ENCODE measurements at regions not wholly inside any gene's neighbourhood (a gene's known extent, or its start where the extent isn't known, plus 50 kb on each side); places are given as distances from the start of the nearest gene placed in this dataset.

DNA sequence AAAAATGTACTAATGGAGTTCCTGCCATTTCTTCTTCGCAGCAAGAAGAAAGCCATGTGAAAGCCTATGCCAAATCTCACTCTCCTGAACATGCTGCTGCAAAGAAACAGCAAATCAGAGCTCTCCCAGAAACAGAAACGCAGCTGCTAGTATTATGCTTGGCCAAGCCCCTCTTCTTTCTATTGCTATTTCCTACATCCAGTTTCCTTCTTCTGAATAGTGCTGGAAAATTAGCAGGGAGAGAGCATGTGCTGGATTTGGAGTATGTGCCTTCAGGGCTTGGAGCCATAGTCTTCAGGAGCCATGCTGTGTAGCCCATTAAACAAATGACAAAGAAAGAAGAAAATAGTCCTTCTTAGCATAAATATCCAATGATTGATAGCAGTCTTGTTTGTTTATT, 852.0 kb upstream of the PHF14 start:
- Histone ChIP-seq H3K27me3 (ENCODE audit: insufficient read depth, low read length) (no peaks in the 10 kb centered on the region), H3K9me3 (ENCODE audit: low read length) (no peaks in the 10 kb centered on the region), H3F3A (ENCODE audit: insufficient read depth, low read length) (no peaks in the 10 kb centered on the region), H3K9me2 (ENCODE audit: low read depth, low read length) (no peaks in the 10 kb centered on the region), H3K79me2 (ENCODE audit: insufficient read depth, low read length) (no peaks in the 10 kb centered on the region), H3K4me1 (ENCODE audit: insufficient read depth, low read length, severe bottlenecking) (peaks cover 57% of the 10 kb centered on the region), H3K36me3 (ENCODE audit: insufficient read depth, low read length) (no peaks in the 10 kb centered on the region), H3K4me2 (ENCODE audit: low read length) (peak overlapping the region; percentile 66), H3K4me3 (ENCODE audit: low read depth, low read length, poor library complexity, severe bottlenecking) (peak overlapping the region; percentile 47), H3K27ac (ENCODE audit: low read depth, low read length, poor library complexity, severe bottlenecking) (peak overlapping the region; percentile 76), H4K20me1 (ENCODE audit: insufficient read depth, low read length) (no peaks in the 10 kb centered on the region), H3K9ac (ENCODE audit: low read length) (no peak overlapping the region; the same call in 1 of the 2 replicates), H2AFZ (ENCODE audit: low read length) (no peak overlapping the region)
- no peak for TF ChIP-seq EZH2 (IDR thresholded peaks at IDR 0.05; ENCODE audit: borderline replicate concordance, low read length)
- TF ChIP-seq CTCF (IDR thresholded peaks at IDR 0.05; ENCODE audit: low read length): no peak

GRCh38 chr7:10122551-10123100, 851.0 kb upstream of the PHF14 start:
- Histone ChIP-seq H3K9me3 (ENCODE audit: low read length) (no peaks in the 10 kb centered on the region), H3K4me3 (ENCODE audit: low read depth, low read length, poor library complexity, severe bottlenecking) (peak overlapping the region; percentile 47), H4K20me1 (ENCODE audit: insufficient read depth, low read length) (no peaks in the 10 kb centered on the region), H3K4me1 (ENCODE audit: insufficient read depth, low read length, severe bottlenecking) (peaks cover 66% of the 10 kb centered on the region), H3K9me2 (ENCODE audit: low read depth, low read length) (no peaks in the 10 kb centered on the region), H3K9ac (ENCODE audit: low read length) (peak overlapping the region; percentile 50), H3K79me2 (ENCODE audit: insufficient read depth, low read length) (no peaks in the 10 kb centered on the region), H3K36me3 (ENCODE audit: insufficient read depth, low read length) (no peaks in the 10 kb centered on the region), H2AFZ (ENCODE audit: low read length) (0 out of 2 replicates have a peak overlapping the region, but pooled peaks have one; percentile 11), H3K27me3 (ENCODE audit: insufficient read depth, low read length) (no peaks in the 10 kb centered on the region), H3F3A (ENCODE audit: insufficient read depth, low read length) (no peaks in the 10 kb centered on the region), H3K4me2 (ENCODE audit: low read length) (peak overlapping the region; percentile 66), H3K27ac (ENCODE audit: low read depth, low read length, poor library complexity, severe bottlenecking) (peak overlapping the region; percentile 76)
- TF ChIP-seq EZH2 (IDR thresholded peaks at IDR 0.05; ENCODE audit: borderline replicate concordance, low read length) (no peak), CTCF (IDR thresholded peaks at IDR 0.05; ENCODE audit: low read length) (no peak)

GRCh38 chr7:10128748-10129147, 844.9 kb upstream of the PHF14 start:
- Histone ChIP-seq H3F3A (ENCODE audit: insufficient read depth, low read length) (no peaks in the 10 kb centered on the region), H3K4me2 (ENCODE audit: low read length) (no peak overlapping the region), H3K9me2 (ENCODE audit: low read depth, low read length) (no peaks in the 10 kb centered on the region), H3K27me3 (ENCODE audit: insufficient read depth, low read length) (no peaks in the 10 kb centered on the region), H3K4me1 (ENCODE audit: insufficient read depth, low read length, severe bottlenecking) (peaks cover 43% of the 10 kb centered on the region), H3K36me3 (ENCODE audit: insufficient read depth, low read length) (no peaks in the 10 kb centered on the region), H3K4me3 (ENCODE audit: low read depth, low read length, poor library complexity, severe bottlenecking) (no peak overlapping the region), H2AFZ (ENCODE audit: low read length) (no peak overlapping the region), H3K79me2 (ENCODE audit: insufficient read depth, low read length) (no peaks in the 10 kb centered on the region), H3K27ac (ENCODE audit: low read depth, low read length, poor library complexity, severe bottlenecking) (no peak overlapping the region), H3K9me3 (ENCODE audit: low read length) (no peaks in the 10 kb centered on the region), H4K20me1 (ENCODE audit: insufficient read depth, low read length) (no peaks in the 10 kb centered on the region), H3K9ac (ENCODE audit: low read length) (no peak overlapping the region)
- TF ChIP-seq EZH2 (IDR thresholded peaks at IDR 0.05; ENCODE audit: borderline replicate concordance, low read length) (no peak), CTCF (IDR thresholded peaks at IDR 0.05; ENCODE audit: low read length) (peak; percentile 65)

Data from OCI-LY1 (cell line).